HG02623 (cell line): ENCODE measurements at regions not wholly inside any gene's neighbourhood (a gene's known extent, or its start where the extent isn't known, plus 50 kb on each side); places are given as distances from the start of the nearest gene placed in this dataset.

Source experiments
- ATAC-seq: cut with Tn5 transposase; IDR thresholded peaks from one replicate; pipeline ENCODE4 v1.9.1; 2021; ENCODE audit warnings: moderate library complexity; ENCODE audit not compliant: unreplicated experiment

DNA sequence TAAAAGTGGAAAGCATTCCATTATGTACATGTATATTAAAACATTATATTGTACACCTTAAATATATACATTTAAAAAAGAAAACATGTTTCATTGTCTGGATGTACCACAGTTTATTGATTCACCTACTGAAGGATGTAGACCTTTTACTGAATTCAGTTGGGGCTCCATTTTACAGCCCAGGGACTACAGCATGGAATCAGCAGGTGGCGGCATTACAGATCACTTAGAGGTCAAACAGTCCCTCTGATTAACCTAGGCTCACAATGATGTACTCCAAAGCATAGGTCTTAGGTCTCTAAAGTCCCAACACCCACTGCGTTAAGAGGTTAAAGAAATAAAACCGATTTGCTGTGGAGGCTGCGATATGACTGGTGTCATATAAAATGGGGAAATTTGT, 490.9 kb downstream of the SHISA9 start:
- no peak for ATAC-seq

DNA sequence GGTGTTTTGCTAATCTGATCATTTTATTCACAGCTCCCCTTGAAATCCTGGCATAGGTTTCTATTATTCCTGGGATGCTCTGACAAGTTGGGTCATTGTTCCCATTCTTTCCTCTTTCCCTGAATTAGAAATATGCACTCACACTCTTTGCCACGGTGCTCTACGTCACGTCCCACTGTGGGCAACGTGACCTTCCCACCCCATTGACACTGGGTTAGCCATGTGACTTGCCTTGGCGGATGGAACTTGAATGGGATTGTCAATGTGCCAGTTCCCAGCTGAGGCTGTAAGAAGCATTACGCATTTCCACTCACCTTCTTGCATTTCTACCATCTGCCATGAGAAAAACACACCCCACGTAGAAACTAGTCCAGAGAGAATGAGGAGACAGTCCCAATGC, 492.4 kb downstream of the SHISA9 start:
- ATAC-seq, result no peak

DNA sequence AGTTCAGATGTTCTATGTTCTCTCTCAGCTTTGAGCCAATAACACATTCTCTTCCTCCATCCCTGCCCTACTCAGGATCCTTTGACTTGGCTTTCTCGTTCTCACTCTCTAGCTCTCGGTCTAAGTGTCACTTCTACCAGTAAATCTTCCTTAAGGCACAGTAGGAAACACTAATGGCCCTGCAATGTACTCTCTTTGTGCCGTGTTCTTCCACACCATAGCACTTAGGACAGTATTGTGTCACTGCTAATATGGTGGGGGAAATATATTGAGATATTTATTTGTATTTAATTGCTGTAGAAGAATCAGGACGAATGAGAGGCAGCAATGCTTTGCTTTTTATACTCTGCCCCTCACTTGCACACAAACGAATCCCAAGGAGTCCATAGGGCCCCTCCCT, 493.1 kb downstream of the SHISA9 start:
- ATAC-seq, result no peak

GRCh38 chr16:13397126-13397525, 495.7 kb downstream of the SHISA9 start:
- no peak for ATAC-seq

GRCh38 chr16:13401641-13402040, 500.2 kb downstream of the SHISA9 start:
- ATAC-seq, result no peak

- ATAC-seq, result no peak
Measured at GRCh38 chr16:13402601-13403000, 501.2 kb downstream of the SHISA9 start.

- ATAC-seq, result no peak
Measured at GRCh38 chr16:13403326-13403725, 501.9 kb downstream of the SHISA9 start.

DNA sequence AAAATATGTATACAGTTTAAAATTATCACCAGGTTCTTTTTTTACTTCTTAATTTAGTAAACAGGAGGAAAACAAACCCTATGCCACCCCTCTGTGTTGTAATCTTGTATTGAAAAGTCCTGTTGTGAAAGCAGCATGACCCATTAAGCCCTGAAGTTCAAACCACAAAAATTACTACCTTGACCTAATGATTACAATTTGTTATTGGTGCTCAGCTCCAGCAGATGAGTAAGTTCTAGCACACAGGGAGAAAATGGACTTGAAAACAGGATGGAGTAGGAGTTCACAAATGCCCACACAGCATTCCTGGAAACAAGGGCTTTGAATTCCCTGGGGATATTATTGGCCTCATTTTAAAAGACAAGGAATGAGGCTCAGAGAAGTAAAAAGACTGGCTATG, 505.8 kb upstream of the ERCC4 start:
- no peak for ATAC-seq

- ATAC-seq, result no peak
Measured at GRCh38 chr16:13419589-13419988, 500.4 kb upstream of the ERCC4 start.

DNA sequence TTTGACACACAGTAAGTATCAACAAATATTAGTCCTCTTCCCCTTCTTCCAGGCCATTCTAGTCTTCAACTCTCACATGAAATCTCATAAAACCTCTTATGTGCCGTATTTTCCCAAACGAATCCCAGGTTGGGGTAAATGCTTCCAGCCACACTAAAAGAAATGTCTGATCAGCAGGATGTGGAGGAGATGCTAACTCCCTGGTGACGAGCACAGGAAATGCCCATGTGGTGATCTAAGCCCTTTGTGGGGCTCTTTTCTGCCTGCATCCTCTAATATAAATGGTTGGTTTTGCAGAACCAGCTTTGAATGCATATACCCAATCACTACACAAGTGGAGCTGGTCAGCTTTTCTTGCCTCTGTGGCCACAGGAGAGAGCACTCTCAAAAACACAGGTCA, 498.2 kb upstream of the ERCC4 start:
- ATAC-seq, result no peak

GRCh38 chr16:13425836-13426235, 494.1 kb upstream of the ERCC4 start:
- no peak for ATAC-seq

GRCh38 chr16:13426269-13426668, 493.7 kb upstream of the ERCC4 start:
- no peak for ATAC-seq

DNA sequence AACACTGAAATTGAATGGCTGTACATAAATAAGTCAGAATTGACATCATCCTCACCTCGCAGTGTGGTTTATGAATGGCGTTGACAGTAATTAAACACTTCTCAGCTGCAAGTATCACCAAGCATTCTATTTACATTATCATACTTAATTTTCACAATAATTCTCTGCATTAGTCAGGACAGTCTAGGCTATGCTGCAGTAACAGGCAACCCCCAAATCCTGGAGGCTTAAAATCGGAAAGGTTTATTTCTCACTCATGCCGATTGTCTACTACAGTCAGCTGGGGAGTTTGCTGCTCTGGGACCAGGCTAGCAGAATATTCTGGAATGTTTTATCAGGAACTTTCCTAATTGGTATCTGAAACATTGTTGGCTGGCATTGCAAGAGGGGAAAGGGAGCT, 493.2 kb upstream of the ERCC4 start:
- ATAC-seq, result no peak

GRCh38 chr16:13427943-13428342, 492.0 kb upstream of the ERCC4 start:
- no peak for ATAC-seq

DNA sequence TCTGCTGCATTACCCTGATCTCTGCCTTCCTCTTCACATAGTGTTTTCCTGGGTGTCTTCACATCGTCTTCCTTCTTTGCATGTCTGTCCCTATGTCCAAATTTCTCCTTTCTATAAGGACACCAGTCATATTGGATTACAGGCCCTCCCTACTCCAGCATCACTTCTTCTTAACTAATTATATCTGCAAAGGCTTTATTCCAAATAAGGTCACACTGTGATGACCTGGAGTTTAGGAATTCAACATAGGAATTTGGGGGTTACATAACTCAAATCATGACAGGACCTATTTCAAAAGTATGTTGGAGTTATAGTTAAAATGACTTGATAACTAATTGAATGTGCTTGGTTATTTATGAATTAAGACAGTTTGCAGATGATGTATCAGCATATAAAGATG, 490.5 kb upstream of the ERCC4 start:
- no peak for ATAC-seq

DNA sequence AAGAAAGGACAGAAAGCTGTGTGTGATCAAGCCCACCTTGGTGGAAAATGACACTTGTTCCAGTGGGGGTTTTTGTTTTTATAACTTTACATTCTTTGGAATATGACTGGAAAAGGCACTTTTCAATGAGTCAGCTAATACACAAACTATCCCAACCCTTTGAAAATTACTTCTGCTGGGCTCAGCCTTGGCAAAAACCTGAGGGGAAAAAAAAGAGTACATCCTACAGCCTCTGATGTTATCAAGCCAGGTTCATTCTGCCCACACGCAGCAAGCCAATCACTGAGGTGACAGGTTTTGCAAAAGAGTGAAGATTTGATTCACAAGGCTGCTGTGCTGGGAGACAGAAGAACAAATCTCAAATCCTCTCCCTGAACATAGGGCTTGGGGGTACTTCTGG, 484.5 kb upstream of the ERCC4 start:
- ATAC-seq, result no peak

DNA sequence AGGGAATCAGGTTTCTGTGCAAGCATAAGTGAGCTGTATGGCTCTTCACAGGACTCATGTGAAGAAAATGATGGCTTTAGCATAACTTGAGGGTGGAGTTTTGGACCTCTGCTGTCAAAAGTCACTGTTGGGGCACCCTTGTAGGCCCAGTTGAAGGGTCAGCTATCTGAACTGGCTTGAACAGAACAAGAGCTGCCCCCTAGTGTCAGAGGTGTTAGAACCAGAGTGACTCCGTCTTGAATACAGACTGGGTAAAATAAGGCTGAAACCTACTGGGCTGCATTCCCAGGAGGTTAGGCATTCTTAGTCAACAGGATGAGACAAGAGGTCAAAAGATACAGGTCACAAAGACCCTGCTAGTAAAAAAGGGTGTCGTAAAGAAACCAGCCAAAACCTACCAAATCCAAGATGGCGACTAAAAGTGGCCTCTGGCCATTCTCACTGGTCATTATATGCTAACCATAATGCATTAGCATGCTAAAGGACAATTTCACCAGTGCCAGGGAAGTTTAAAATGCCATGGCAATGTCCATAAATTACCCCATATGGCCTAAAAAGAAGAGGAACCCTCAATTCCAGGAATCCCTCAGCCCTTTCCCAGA, 484.0 kb upstream of the ERCC4 start:
- ATAC-seq, result no peak

- ATAC-seq, result peak; percentile 56
Measured at GRCh38 chr16:13436641-13437412, 483.1 kb upstream of the ERCC4 start.

GRCh38 chr16:13437413-13437795, 482.6 kb upstream of the ERCC4 start:
- no peak for ATAC-seq

DNA sequence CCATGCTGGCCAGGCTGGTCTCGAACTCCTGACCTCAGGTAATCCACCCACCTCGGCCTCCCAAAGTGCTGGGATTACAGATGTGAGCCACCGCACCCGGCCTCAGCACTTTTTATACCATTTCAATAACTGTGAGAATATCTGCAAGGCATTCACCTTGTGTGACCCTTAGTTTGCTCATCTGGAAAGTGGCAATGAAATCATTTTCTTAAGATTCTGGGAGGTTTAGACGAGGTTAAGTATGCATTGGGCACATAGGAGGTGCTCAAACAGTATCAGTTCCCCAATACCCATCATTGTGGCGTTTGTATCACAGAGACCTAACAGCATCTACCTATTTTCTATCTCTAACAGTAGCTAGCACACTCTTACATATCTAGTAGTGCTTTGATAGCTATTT, 481.9 kb upstream of the ERCC4 start:
- no peak for ATAC-seq

DNA sequence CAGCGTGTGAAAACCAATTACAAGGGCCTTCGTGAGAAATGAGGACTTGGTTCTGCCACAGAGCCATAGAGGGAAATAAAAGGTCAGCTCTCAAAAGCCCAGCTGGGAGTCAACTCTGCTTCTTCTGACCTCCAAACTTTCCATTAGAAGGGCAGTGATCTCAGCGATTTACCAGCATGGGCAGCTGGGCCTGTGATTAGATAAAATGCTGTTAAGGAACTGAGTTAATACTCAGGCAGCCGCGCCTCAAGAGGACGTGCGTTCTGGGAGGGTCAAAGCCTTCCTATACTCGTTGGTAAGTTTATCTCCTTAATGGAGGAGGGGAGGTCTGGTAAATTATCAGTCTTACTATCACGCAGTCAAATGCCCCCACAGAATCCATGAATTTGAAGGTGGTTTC, 480.2 kb upstream of the ERCC4 start:
- no peak for ATAC-seq

GRCh38 chr16:13441675-13442074, 478.3 kb upstream of the ERCC4 start:
- peak; percentile 63 for ATAC-seq

DNA sequence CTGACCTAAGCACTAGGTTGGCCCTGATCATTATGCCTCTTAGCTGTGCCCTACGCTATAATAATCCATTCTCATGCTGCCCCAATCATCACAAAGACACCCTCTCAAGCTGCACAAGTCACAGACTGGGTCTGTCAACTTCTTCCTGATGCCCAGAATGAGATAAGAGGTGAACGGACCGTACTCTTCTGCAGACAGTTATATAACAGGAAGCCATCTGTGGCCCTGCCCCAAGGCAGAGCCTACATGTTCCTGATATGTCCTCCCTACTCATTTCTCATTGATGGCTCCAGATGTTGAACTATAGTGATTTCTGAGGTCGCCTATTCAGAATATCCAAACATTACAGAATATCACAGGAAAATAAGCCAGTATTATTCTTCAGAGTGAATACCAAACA, 471.6 kb upstream of the ERCC4 start:
- no peak for ATAC-seq
